HUES48 (cell line): ENCODE measurements at regions not wholly inside any gene's neighbourhood (a gene's known extent, or its start where the extent isn't known, plus 50 kb on each side); places are given as distances from the start of the nearest gene placed in this dataset.

ENCODE experiments used
- H3K27ac ChIP-seq: one replicate; pipeline ENCODE4 v1.7.0; 2013; ENCODE audit warnings: low read depth, low read length, inconsistent platforms
- H3K27me3 ChIP-seq: 2 replicates; pipeline ENCODE4 v1.6.1; 2013; ENCODE audit warnings: mild to moderate bottlenecking, low read length; ENCODE audit not compliant: control insufficient read depth, insufficient read depth
- H3K36me3 ChIP-seq: 2 replicates; pipeline ENCODE4 v1.6.1; 2013; ENCODE audit warnings: low read length; ENCODE audit not compliant: control insufficient read depth, insufficient read depth
- H3K4me1 ChIP-seq: 2 replicates; pipeline ENCODE4 v1.6.1; 2013; ENCODE audit warnings: mild to moderate bottlenecking, low read length; ENCODE audit not compliant: control insufficient read depth, insufficient read depth
- H3K4me3 ChIP-seq: 2 replicates; pipeline ENCODE4 v1.5.1; 2013; ENCODE audit warnings: mild to moderate bottlenecking, low read depth, low read length
- H3K9ac ChIP-seq: 2 replicates; pipeline ENCODE4 v1.6.1; 2013; ENCODE audit warnings: mild to moderate bottlenecking, low read depth, low read length, moderate library complexity
- H3K9me3 ChIP-seq: 2 replicates; pipeline ENCODE4 v1.6.1; 2013; ENCODE audit warnings: low read length; ENCODE audit not compliant: control insufficient read depth, insufficient read depth

DNA sequence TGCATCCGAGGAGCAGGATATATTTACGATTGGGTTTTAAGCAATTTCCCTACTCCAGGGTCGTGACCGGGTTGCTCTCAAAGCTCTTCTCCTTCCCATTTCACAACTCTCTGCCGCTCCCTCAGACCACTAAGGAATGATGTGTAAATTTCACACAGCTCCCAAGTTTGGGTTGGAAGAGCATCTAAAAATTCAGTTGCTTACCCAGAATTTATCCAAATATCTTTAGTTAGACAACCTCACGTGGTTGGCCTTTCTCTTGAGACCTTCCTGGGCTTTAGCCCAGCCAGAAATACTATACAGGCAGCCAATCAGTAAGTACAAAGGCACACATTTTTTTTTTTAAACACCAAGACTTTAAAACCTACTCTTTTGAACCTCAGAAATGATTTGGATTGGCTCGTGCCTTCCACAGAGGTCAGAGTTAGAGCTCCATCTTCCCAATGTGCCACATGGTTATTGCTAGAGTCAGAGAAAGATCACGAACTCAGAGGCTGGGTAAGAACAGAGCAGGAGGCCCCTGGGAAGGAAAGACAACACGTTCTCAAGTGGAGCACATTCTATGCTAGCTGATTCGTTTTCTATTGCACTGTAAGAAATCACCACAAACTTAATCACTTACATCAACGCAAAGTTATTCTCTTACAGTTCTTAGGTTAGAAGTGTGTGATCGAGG, 335.4 kb upstream of the MGMT start:
- Histone ChIP-seq H3K27ac (no peak overlapping the region), H3K9ac (no peak overlapping the region), H3K4me1 (peaks cover 7% of the 10 kb centered on the region; the same call in 1 of the 2 replicates), H3K27me3 (no peaks in the 10 kb centered on the region), H3K9me3 (no peaks in the 10 kb centered on the region), H3K36me3 (no peaks in the 10 kb centered on the region), H3K4me3 (no peak overlapping the region)

- Histone ChIP-seq H3K27me3 (no peaks in the 10 kb centered on the region), H3K4me1 (peaks cover 19% of the 10 kb centered on the region), H3K9me3 (no peaks in the 10 kb centered on the region), H3K36me3 (no peaks in the 10 kb centered on the region), H3K27ac (no peak overlapping the region), H3K9ac (no peak overlapping the region), H3K4me3 (no peak overlapping the region)
Measured at GRCh38 chr10:129133856-129134255, 333.2 kb upstream of the MGMT start.

DNA sequence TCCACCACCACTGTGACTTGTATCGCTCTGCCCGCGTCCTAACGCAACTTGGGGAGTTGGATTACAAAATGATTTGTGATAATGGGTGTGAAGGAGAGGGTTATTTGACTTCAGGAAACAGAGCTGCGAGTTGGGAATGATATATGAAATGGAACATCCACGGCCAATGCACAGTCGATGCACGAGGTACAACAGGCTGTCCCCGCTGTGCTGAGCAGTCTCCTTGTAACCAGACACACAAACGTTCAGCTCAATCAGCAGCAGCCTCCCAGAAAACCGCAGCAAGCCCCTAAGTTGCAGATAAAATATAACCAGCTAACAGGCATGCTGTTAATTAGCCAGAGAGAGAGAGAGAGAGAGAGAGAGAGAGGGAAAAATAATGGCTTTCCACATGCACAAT, 332.7 kb upstream of the MGMT start:
- H3K4me1 ChIP-seq: peaks cover 20% of the 10 kb centered on the region
- H3K9me3 ChIP-seq: no peaks in the 10 kb centered on the region
- H3K27me3 ChIP-seq: no peaks in the 10 kb centered on the region

GRCh38 chr10:129135624-129136023, 331.4 kb upstream of the MGMT start:
- no peaks in the 10 kb centered on the region for H3K9me3 ChIP-seq
- no peaks in the 10 kb centered on the region for H3K36me3 ChIP-seq
- H3K9ac ChIP-seq: no peak overlapping the region
- H3K4me3 ChIP-seq: no peak overlapping the region
- H3K27ac ChIP-seq: no peak overlapping the region
- H3K4me1 ChIP-seq: peaks cover 20% of the 10 kb centered on the region
- H3K27me3 ChIP-seq: no peaks in the 10 kb centered on the region

More for the DNA sequence above, 332.7 kb upstream of the MGMT start:
- H3K27ac ChIP-seq: no peak overlapping the region
- H3K4me3 ChIP-seq: no peak overlapping the region
- no peak overlapping the region for H3K9ac ChIP-seq
- no peaks in the 10 kb centered on the region for H3K36me3 ChIP-seq

DNA sequence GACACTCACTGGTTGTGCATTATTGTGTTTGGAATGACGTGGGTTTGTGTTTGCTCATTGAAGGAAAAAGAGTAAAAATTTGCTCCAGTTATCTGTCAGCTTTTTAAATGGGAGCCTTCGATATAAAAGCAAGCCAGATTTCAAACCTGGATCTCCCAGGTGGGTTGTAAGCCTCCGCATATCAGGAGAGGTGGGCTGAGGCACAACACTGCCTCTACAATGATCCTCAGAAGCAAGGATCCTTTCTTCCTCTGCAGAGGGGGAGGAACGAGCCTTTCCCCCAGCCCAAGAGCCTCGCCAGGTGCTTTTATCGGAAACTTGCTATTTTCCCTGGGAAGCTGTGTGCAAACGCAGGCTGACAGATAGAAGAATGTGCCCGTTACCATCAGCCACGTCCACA, 331.0 kb upstream of the MGMT start:
- H3K27me3 ChIP-seq: no peaks in the 10 kb centered on the region
- no peaks in the 10 kb centered on the region for H3K36me3 ChIP-seq
- no peak overlapping the region for H3K9ac ChIP-seq
- peaks cover 20% of the 10 kb centered on the region for H3K4me1 ChIP-seq
- H3K9me3 ChIP-seq: no peaks in the 10 kb centered on the region
- H3K27ac ChIP-seq: no peak overlapping the region
- no peak overlapping the region for H3K4me3 ChIP-seq

DNA sequence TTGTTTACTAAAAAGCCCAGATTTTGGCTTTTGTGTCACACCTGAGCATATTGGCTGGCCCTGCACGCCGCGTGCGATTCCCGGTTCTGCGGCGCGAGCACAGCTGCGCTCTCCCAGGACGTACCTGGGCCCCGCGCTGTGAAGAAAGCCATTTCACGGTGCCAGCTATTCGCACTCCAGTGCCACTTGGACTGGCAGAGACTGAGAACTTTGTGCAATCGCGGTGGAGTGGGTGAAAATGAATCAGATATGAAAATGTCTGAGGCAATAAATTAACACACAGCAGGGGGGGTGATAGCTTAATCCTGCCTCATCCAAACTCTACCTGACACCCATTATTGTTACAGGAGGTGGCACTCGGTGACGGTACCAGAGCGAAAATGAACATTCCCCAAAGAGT, 330.1 kb upstream of the MGMT start:
- Histone ChIP-seq H3K4me3 (no peak overlapping the region), H3K9ac (no peak overlapping the region), H3K27ac (no peak overlapping the region), H3K4me1 (peaks cover 20% of the 10 kb centered on the region), H3K9me3 (no peaks in the 10 kb centered on the region), H3K36me3 (no peaks in the 10 kb centered on the region), H3K27me3 (no peaks in the 10 kb centered on the region)

GRCh38 chr10:129140921-129141885, 325.8 kb upstream of the MGMT start:
- Histone ChIP-seq H3K9me3 (no peaks in the 10 kb centered on the region), H3K27me3 (no peaks in the 10 kb centered on the region), H3K4me1 (peaks cover 17% of the 10 kb centered on the region), H3K36me3 (no peaks in the 10 kb centered on the region), H3K9ac (no peak overlapping the region), H3K4me3 (no peak overlapping the region), H3K27ac (no peak overlapping the region)

DNA sequence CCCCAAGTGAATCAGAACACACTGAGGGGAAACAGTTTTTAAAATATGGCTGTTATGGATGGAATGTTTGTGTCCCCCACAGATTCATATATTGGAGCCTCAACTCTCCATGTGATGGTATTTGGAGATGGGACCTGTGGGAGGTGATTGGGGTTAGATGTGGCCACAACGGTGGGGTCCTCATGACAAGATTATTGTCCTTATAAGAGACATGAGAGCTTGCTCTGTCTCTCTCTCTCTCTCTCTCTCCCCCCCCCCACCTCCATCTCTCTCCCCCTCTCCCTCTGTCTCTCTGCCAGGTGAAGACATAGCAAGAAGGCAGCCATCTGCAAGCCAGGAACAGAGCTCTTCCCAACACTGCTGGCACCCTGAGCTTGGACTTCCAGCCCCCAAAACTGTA, 315.8 kb upstream of the MGMT start:
- Histone ChIP-seq H3K4me1 (no peaks in the 10 kb centered on the region), H3K27ac (no peak overlapping the region), H3K27me3 (no peaks in the 10 kb centered on the region), H3K36me3 (no peaks in the 10 kb centered on the region), H3K9ac (no peak overlapping the region), H3K9me3 (no peaks in the 10 kb centered on the region), H3K4me3 (no peak overlapping the region)

GRCh38 chr10:129156406-129156805, 310.6 kb upstream of the MGMT start:
- Histone ChIP-seq H3K9ac (no peak overlapping the region), H3K4me3 (no peak overlapping the region), H3K27me3 (no peaks in the 10 kb centered on the region), H3K9me3 (peaks cover 4% of the 10 kb centered on the region; the same call in 1 of the 2 replicates), H3K27ac (no peak overlapping the region), H3K4me1 (peaks cover 5% of the 10 kb centered on the region), H3K36me3 (no peaks in the 10 kb centered on the region)

DNA sequence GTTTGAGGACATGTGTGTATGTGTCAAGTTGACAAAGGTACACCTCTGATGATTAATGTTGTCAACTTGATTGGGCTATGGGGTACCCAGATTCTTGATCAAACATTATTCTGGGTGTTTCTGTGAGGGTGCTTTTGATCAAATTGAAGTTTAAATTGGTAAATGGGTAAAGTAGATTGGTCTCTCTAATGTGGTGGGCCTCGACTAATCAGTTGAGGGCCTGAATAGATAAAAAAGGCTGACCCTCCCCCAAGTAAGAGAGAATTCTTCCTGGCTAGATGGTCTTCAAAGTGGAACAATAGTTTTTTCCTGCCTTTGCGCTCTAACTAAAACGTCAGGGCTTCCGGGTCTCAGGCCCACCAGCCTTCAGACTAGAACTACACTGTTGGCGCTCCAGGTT, 309.9 kb upstream of the MGMT start:
- peaks cover 4% of the 10 kb centered on the region; the same call in 1 of the 2 replicates for H3K9me3 ChIP-seq
- no peak overlapping the region for H3K4me3 ChIP-seq
- H3K27ac ChIP-seq: no peak overlapping the region
- no peaks in the 10 kb centered on the region for H3K36me3 ChIP-seq
- H3K4me1 ChIP-seq: peaks cover 8% of the 10 kb centered on the region
- H3K27me3 ChIP-seq: no peaks in the 10 kb centered on the region
- no peak overlapping the region for H3K9ac ChIP-seq

GRCh38 chr10:129161150-129161549, 305.9 kb upstream of the MGMT start:
- Histone ChIP-seq H3K9ac (peak overlapping the region; percentile 29; the same call in 1 of the 2 replicates), H3K27ac (peak overlapping the region; percentile 65), H3K27me3 (no peaks in the 10 kb centered on the region), H3K9me3 (peaks cover 4% of the 10 kb centered on the region; the same call in 1 of the 2 replicates), H3K4me1 (peaks cover 15% of the 10 kb centered on the region), H3K4me3 (peak overlapping the region; percentile 8; the same call in 1 of the 2 replicates), H3K36me3 (no peaks in the 10 kb centered on the region)
